D721Med (cell line): ENCODE measurements at regions not wholly inside any gene's neighbourhood (a gene's known extent, or its start where the extent isn't known, plus 50 kb on each side); places are given as distances from the start of the nearest gene placed in this dataset.
A peak's percentile ranks its signal among the peaks of the same experiment; 100 is the strongest.
"Not testable (repeated sequence)": the region's sequence is repeated elsewhere in the genome, so short reads cannot be mapped to it uniquely, and the experiment has no call there.

ENCODE experiments used
- DNase-seq: peaks from one replicate; pipeline ENCODE4 v3.0.0; 2011; ENCODE audit warnings: low spot score; ENCODE audit not compliant: insufficient read length
- FAIRE-seq: peaks from 2 replicates; lab custom pipeline; 2011; peaks lifted over from hg19 to GRCh38; lab: Jason Lieb, UNC
- CTCF ChIP-seq: IDR thresholded peaks from 2 replicates; pipeline ENCODE4 v1.5.1; 2012; ENCODE audit warnings: mild to moderate bottlenecking, control low read depth; ENCODE audit not compliant: insufficient read depth; ENCODE audit errors: missing control alignments

- no peak for TF ChIP-seq CTCF
- FAIRE-seq (no peak), DNase-seq (no peak)
Measured at GRCh38 chr10:23918090-23918723, 290.7 kb upstream of the KIAA1217 start.

- DNase-seq (no peak), FAIRE-seq (no peak)
- no peak for TF ChIP-seq CTCF
Measured at GRCh38 chr10:23918839-23919238, 290.1 kb upstream of the KIAA1217 start.

GRCh38 chr10:23927576-23928325 lies 281.2 kb upstream of the KIAA1217 start:
- no peak for FAIRE-seq
- DNase-seq, result no peak
- no peak for TF ChIP-seq CTCF

- not testable (repeated sequence) for FAIRE-seq, DNase-seq
Measured at GRCh38 chr10:23934023-23934422, 274.9 kb upstream of the KIAA1217 start.

- no peak for TF ChIP-seq CTCF
- FAIRE-seq, result no peak
- DNase-seq, result no peak
Measured at GRCh38 chr10:23945845-23946244, 263.1 kb upstream of the KIAA1217 start.

- FAIRE-seq, result peak; percentile 78
- DNase-seq, result no peak
- no peak for TF ChIP-seq CTCF
Measured at GRCh38 chr10:23951841-23952240, 257.1 kb upstream of the KIAA1217 start.

GRCh38 chr10:23955456-23956225 lies 253.3 kb upstream of the KIAA1217 start:
- DNase-seq (no peak), FAIRE-seq (no peak)
- no peak for TF ChIP-seq CTCF
